H9 (cell line): ENCODE measurements at regions not wholly inside any gene's neighbourhood (a gene's known extent, or its start where the extent isn't known, plus 50 kb on each side); places are given as distances from the start of the nearest gene placed in this dataset.

Experiments used
- DNase-seq: peaks from one replicate; pipeline ENCODE4 v3.0.0-alpha.2; 2017
- H2AFZ ChIP-seq: one replicate; pipeline ENCODE4 v1.6.1; 2013; ENCODE audit warnings: mild to moderate bottlenecking, low read length, control low read depth, moderate library complexity
- H2AK5ac ChIP-seq: 2 replicates; pipeline ENCODE4 v1.6.1; 2013; ENCODE audit warnings: low read length, control low read depth, mixed read lengths; ENCODE audit not compliant: insufficient read length
- H2BK120ac ChIP-seq: one replicate; pipeline ENCODE4 v1.6.1; 2013; ENCODE audit warnings: low read depth, mild to moderate bottlenecking, low read length, control low read depth, inconsistent platforms; ENCODE audit not compliant: poor library complexity, severe bottlenecking
- H2BK12ac ChIP-seq: 2 replicates; pipeline ENCODE4 v1.6.1; 2013; ENCODE audit warnings: low read length, control low read depth, mixed read lengths, low read depth; ENCODE audit not compliant: insufficient read length
- H2BK15ac ChIP-seq: 2 replicates; pipeline ENCODE4 v1.6.1; 2013; ENCODE audit warnings: low read depth, low read length, control low read depth
- H2BK20ac ChIP-seq: one replicate; pipeline ENCODE4 v1.6.1; 2013; ENCODE audit warnings: low read depth, mild to moderate bottlenecking, low read length, control low read depth, inconsistent platforms; ENCODE audit not compliant: poor library complexity, severe bottlenecking
- H2BK5ac ChIP-seq: 2 replicates; pipeline ENCODE4 v1.6.1; 2013; ENCODE audit warnings: low read length, control low read depth, mixed read lengths; ENCODE audit not compliant: insufficient read length
- H3K14ac ChIP-seq: 2 replicates; pipeline ENCODE4 v1.6.1; 2013; ENCODE audit warnings: low read length, control low read depth; ENCODE audit not compliant: insufficient read depth
- H3K18ac ChIP-seq: 2 replicates; pipeline ENCODE4 v1.6.1; 2013; ENCODE audit warnings: low read depth, mild to moderate bottlenecking, mixed read lengths, low read length, control low read depth; ENCODE audit not compliant: insufficient read length
- H3K23ac ChIP-seq: 2 replicates; pipeline ENCODE4 v1.6.1; 2013; ENCODE audit warnings: low read length, control low read depth, mixed read lengths, low read depth; ENCODE audit not compliant: insufficient read length
- H3K23me2 ChIP-seq: 2 replicates; pipeline ENCODE4 v1.6.1; 2013; ENCODE audit warnings: low read depth, mild to moderate bottlenecking, mixed read lengths, low read length, control low read depth; ENCODE audit not compliant: insufficient read length, poor library complexity, severe bottlenecking
- H3K27ac ChIP-seq: 2 replicates; pipeline ENCODE4 v1.5.1; 2013; ENCODE audit warnings: low read length, control low read depth, mixed read lengths, low read depth; ENCODE audit not compliant: insufficient read length
- H3K27me3 ChIP-seq: 2 replicates; pipeline ENCODE4 v1.6.1; 2013; ENCODE audit warnings: low read length, control low read depth, inconsistent platforms; ENCODE audit not compliant: insufficient read depth
- H3K4ac ChIP-seq: 2 replicates; pipeline ENCODE4 v1.6.1; 2013; ENCODE audit warnings: low read depth, mild to moderate bottlenecking, control low read depth, inconsistent platforms, low read length, moderate library complexity
- H3K4me1 ChIP-seq: 2 replicates; pipeline ENCODE4 v1.6.1; 2013; ENCODE audit warnings: low read length, control low read depth, inconsistent platforms; ENCODE audit not compliant: insufficient read depth
- H3K4me2 ChIP-seq: 2 replicates; pipeline ENCODE4 v1.6.1; 2013; ENCODE audit warnings: low read length, control low read depth, mixed read lengths; ENCODE audit not compliant: insufficient read length, insufficient read depth
- H3K56ac ChIP-seq: 2 replicates; pipeline ENCODE4 v1.6.1; 2013; ENCODE audit warnings: low read depth, mild to moderate bottlenecking, mixed read lengths, low read length, control low read depth; ENCODE audit not compliant: insufficient read length
- H3K79me1 ChIP-seq: 2 replicates; pipeline ENCODE4 v1.6.1; 2013; ENCODE audit warnings: low read depth, mild to moderate bottlenecking, moderate library complexity, low read length, control low read depth, inconsistent platforms; ENCODE audit not compliant: insufficient read depth, poor library complexity, severe bottlenecking
- H3K79me2 ChIP-seq: 2 replicates; pipeline ENCODE4 v1.6.1; 2013; ENCODE audit warnings: low read length, control low read depth, inconsistent platforms; ENCODE audit not compliant: insufficient read depth
- H3K9ac ChIP-seq: 2 replicates; pipeline ENCODE4 v1.6.1; 2013; ENCODE audit warnings: low read length, control low read depth, mixed read lengths; ENCODE audit not compliant: insufficient read length; ENCODE audit errors: extremely low read depth
- H3K9me3 ChIP-seq: one replicate; pipeline ENCODE4 v1.6.1; 2013; ENCODE audit warnings: low read depth, low read length, inconsistent platforms; ENCODE audit not compliant: control insufficient read depth
- H3T11ph ChIP-seq: one replicate; pipeline ENCODE4 v1.6.1; 2013; ENCODE audit warnings: mild to moderate bottlenecking, low read length, control low read depth, inconsistent platforms
- H4K20me1 ChIP-seq: one replicate; pipeline ENCODE4 v1.6.1; 2013; ENCODE audit not compliant: control insufficient read depth, insufficient read length, insufficient read depth
- H4K5ac ChIP-seq: 2 replicates; pipeline ENCODE4 v1.6.1; 2013; ENCODE audit warnings: low read depth, mild to moderate bottlenecking, mixed read lengths, low read length, control low read depth; ENCODE audit not compliant: insufficient read length
- H4K8ac ChIP-seq: replicated peaks from 2 replicates; pipeline ENCODE4 v1.6.1; 2013; ENCODE audit warnings: low read length, control low read depth, mixed read lengths, low read depth; ENCODE audit not compliant: insufficient read length
- H4K91ac ChIP-seq: 2 replicates; pipeline ENCODE4 v1.6.1; 2013; ENCODE audit warnings: low read depth, mild to moderate bottlenecking, moderate library complexity, mixed read lengths, low read length, control low read depth; ENCODE audit not compliant: insufficient read length
- H3K27ac Mint-ChIP-seq, 3 experiments: 2 replicates in 2 of 3; 3 replicates in 1 of 3; pipeline ENCODE4 v1.8.0; 2020 to 2021; ENCODE audit warnings: mixed read lengths in 3 of 3, mild to moderate bottlenecking in 1 of 3, moderate library complexity in 1 of 3
- H3K27me3 Mint-ChIP-seq: 2 replicates; pipeline ENCODE4 v1.8.0; 2021; ENCODE audit warnings: low read depth, mild to moderate bottlenecking, moderate library complexity, mixed read lengths
- H3K36me3 Mint-ChIP-seq, 3 experiments: 2 replicates in 2 of 3; 3 replicates in 1 of 3; pipeline ENCODE4 v1.8.0; 2020 to 2021; ENCODE audit warnings: low read depth in 3 of 3, mixed read lengths in 3 of 3; ENCODE audit not compliant: insufficient read depth in 1 of 3
- H3K4me1 Mint-ChIP-seq, 2 experiments: 2 replicates each; pipeline ENCODE4 v1.8.0; 2020; ENCODE audit warnings: mixed read lengths in 2 of 2
- H3K4me3 Mint-ChIP-seq, 2 experiments: 2 replicates in 1 of 2; 3 replicates in 1 of 2; pipeline ENCODE4 v1.8.0; 2020 to 2021; ENCODE audit warnings: mild to moderate bottlenecking in 2 of 2, mixed read lengths in 2 of 2, moderate library complexity in 1 of 2
- H3K9me3 Mint-ChIP-seq, 2 experiments: 2 replicates in 1 of 2; 3 replicates in 1 of 2; pipeline ENCODE4 v1.8.0; 2020; ENCODE audit warnings: mild to moderate bottlenecking in 2 of 2, mixed read lengths in 2 of 2, moderate library complexity in 1 of 2
- WGBS: extraction: QIAGEN DNeasy Blood & Tissue Kit; methylation state at CpG from one replicate; pipeline ENCODE4 v1.1.7; 2013; ENCODE audit warnings: missing lambda C conversion rate, low lambda C conversion rate, mixed read lengths; ENCODE audit not compliant: insufficient read length; ENCODE audit errors: extremely low coverage; 5-methylcytosine and 5-hydroxymethylcytosine counted together
- TF ChIP-seq, protein P1 (sequence below): fragments of 200-600 bp; sonication (generic); conservative IDR thresholded peaks from 3 replicates; pipeline ENCODE4 v1.8.0; 2021; ENCODE audit warnings: antibody characterized with exemption, mild to moderate bottlenecking

DNA sequence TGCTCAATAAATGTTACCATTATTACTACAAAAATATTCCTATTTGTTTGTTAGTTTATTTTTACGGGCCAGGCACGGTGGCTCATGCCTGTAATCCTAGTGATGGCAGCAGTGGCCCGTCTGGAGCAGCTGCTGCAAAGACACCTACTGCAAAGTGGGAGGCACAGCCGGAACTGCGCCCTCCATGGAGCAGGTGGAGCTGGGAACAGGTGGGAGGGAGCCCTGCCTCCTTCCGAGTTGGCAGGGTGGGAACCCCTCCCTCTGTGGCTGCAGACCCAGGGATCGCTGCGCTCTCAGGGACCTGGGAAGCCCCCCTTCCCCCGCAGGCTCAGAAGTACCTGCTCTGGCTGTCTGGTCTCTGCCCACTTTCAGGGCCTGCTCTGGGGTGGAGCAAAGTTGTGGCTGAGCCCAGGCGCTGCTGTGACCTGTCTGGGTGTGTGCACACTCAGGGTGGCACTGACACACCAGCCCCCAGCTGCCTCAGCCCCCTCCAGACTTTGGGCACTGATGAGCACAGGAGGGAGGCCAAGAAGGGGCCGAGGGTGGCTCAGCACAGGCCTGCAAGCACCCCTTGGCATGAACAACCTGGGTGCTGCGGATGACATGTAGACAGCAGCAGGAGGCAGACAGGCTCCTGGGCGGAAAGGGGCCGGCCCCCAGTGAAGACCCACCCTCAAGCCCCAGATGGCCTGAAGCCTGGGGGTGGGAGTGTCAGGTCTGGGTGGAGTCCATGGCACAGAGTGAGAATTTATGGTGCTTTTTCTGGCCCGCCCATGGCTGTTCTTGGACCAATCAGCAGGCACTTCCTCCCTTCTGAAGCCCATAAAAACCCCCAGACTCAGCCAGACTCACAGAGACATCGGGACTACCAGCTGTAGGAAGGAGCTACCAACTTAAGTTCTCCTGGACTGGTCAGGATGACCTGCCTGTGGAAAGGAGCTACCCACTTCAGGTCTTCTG lies 103.7 kb upstream of the CLMP start:
- H3K27me3 ChIP-seq, result peaks cover 7% of the 10 kb centered on the region
- H3K27ac ChIP-seq, result no peak overlapping the region
- 0 out of 2 replicates have a peak, but pooled peaks cover 1% of the 10 kb centered on the region for H3K4me1 ChIP-seq
- H3K27me3 Mint-ChIP-seq, result peaks cover 34% of the 10 kb centered on the region
- peaks cover 6% of the 10 kb centered on the region for H3K23me2 ChIP-seq
- H3K27ac Mint-ChIP-seq, result no peak overlapping the region
- H3T11ph ChIP-seq, result no peak overlapping the region
- no peak overlapping the region for H2AFZ ChIP-seq
- H2BK20ac ChIP-seq, result no peak overlapping the region
- no peak overlapping the region for H3K4me3 Mint-ChIP-seq
- H2AK5ac ChIP-seq, result no peak overlapping the region
- TF ChIP-seq, protein P1, sequence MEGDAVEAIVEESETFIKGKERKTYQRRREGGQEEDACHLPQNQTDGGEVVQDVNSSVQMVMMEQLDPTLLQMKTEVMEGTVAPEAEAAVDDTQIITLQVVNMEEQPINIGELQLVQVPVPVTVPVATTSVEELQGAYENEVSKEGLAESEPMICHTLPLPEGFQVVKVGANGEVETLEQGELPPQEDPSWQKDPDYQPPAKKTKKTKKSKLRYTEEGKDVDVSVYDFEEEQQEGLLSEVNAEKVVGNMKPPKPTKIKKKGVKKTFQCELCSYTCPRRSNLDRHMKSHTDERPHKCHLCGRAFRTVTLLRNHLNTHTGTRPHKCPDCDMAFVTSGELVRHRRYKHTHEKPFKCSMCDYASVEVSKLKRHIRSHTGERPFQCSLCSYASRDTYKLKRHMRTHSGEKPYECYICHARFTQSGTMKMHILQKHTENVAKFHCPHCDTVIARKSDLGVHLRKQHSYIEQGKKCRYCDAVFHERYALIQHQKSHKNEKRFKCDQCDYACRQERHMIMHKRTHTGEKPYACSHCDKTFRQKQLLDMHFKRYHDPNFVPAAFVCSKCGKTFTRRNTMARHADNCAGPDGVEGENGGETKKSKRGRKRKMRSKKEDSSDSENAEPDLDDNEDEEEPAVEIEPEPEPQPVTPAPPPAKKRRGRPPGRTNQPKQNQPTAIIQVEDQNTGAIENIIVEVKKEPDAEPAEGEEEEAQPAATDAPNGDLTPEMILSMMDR, result no peak
- peaks cover 21 to 27% of the 10 kb centered on the region in 2 experiments for H3K4me1 Mint-ChIP-seq
- no CpG with 5 or more reads among the region's 16 CpGs for WGBS
- H2BK120ac ChIP-seq, result no peak overlapping the region
- no peak overlapping the region for H3K4ac ChIP-seq
- H4K5ac ChIP-seq, result no peak overlapping the region
- no peak overlapping the region for H2BK12ac ChIP-seq
- no peaks in the 10 kb centered on the region for H3K9me3 Mint-ChIP-seq
- H3K9ac ChIP-seq, result no peak overlapping the region
- H3K79me1 ChIP-seq, result no peaks in the 10 kb centered on the region
- H2BK5ac ChIP-seq, result no peak overlapping the region
- H4K91ac ChIP-seq, result no peak overlapping the region
- no peak overlapping the region for H3K56ac ChIP-seq
- H3K14ac ChIP-seq, result no peak overlapping the region; the same call in 1 of the 2 replicates
- no peaks in the 10 kb centered on the region for H3K9me3 ChIP-seq
- no peak overlapping the region for H3K23ac ChIP-seq
- no peak overlapping the region for H4K8ac ChIP-seq
- no peak overlapping the region for H3K4me2 ChIP-seq
- H4K20me1 ChIP-seq, result no peaks in the 10 kb centered on the region
- H3K18ac ChIP-seq, result no peak overlapping the region
- H2BK15ac ChIP-seq, result no peak overlapping the region
- peak; percentile 72 for DNase-seq
- no peaks in the 10 kb centered on the region; the same call in 1 of the 2 replicates for H3K79me2 ChIP-seq
- H3K36me3 Mint-ChIP-seq, result no peaks in the 10 kb centered on the region
